Motor neuron (in vitro differentiated cells): ENCODE measurements at regions not wholly inside any gene's neighbourhood (a gene's known extent, or its start where the extent isn't known, plus 50 kb on each side); places are given as distances from the start of the nearest gene placed in this dataset.
"Not testable (repeated sequence)": the region's sequence is repeated elsewhere in the genome, so short reads cannot be mapped to it uniquely, and the experiment has no call there.

Source experiments
- ATAC-seq, 8 experiments: fragments of 200-7000 bp; cut with Tn5 transposase; replicated peaks in 6 of 8; 2 replicates each; pipeline ENCODE4 v1.8.0; 2021; ENCODE audit warnings: mild to moderate bottlenecking in 8 of 8, moderate library complexity in 8 of 8
- H3K27ac ChIP-seq, 2 donors: fragments of 250-450 bp; sonication (Bioruptor Pico); 2 replicates each; pipeline ENCODE4 v1.9.0; 2021; ENCODE audit warnings: antibody characterized with exemption in 2 of 2, mild to moderate bottlenecking in 2 of 2, moderate library complexity in 1 of 2
- H3K4me1 ChIP-seq, 2 donors: fragments of 250-450 bp; sonication (Bioruptor Pico); replicated peaks in 1 of 2; 2 replicates each; pipeline ENCODE4 v1.6.1; 2021; ENCODE audit warnings: antibody characterized with exemption in 2 of 2, mild to moderate bottlenecking in 2 of 2, moderate library complexity in 1 of 2
- H3K4me3 ChIP-seq, 5 donors: fragments of 250-450 bp; sonication (Bioruptor Pico); 2 replicates each; pipeline ENCODE4 v1.9.0; 2021; ENCODE audit warnings: antibody characterized with exemption in 5 of 5, mild to moderate bottlenecking in 5 of 5, moderate library complexity in 4 of 5
- whole genome bisulfite sequencing, 10 experiments: fragments of 450-650 bp; shearing (Covaris generic); methylation state at CpG; one replicate each; pipeline ENCODE4 v1.0.0; 2022; 5-methylcytosine and 5-hydroxymethylcytosine counted together
- in situ Hi-C, 9 experiments: fragments of 400-800 bp; cut with MboI; loops; one replicate each; pipeline ENCODE4 v1.15.0; 2021; ENCODE audit warnings: low sequenced_read_pairs in 9 of 9, low pct_unique_long_range_greater_than_20kb in 2 of 9; ENCODE audit not compliant: unreplicated experiment in 9 of 9

- in situ Hi-C loops, result no loop called here
- no peak overlapping the region for H3K4me3 ChIP-seq
- ATAC-seq, result no peak
- H3K27ac ChIP-seq, result no peak overlapping the region
- 0 to 86% (median 66%) methylated on average over 1 to 3 of the region's 3 CpGs for WGBS, 10 experiments
- H3K4me1 ChIP-seq, result no peaks in the 10 kb centered on the region
These were observed 1256.8 kb upstream of the FLRT2 start for GRCh38 chr14:84273181-84273580.

- no peak overlapping the region for H3K4me3 ChIP-seq
- ATAC-seq, result no peak
- H3K27ac ChIP-seq, result no peak overlapping the region
- in situ Hi-C loops, result no loop called here
- H3K4me1 ChIP-seq, result no peaks in the 10 kb centered on the region
- WGBS, 10 experiments, result 17 to 100% (median 54%) methylated on average over 1 to 2 of the region's 2 CpGs; no CpG with 5 or more reads in 2 of the 10 experiments
These were observed 1247.3 kb upstream of the FLRT2 start for GRCh38 chr14:84282618-84283017.

- Histone ChIP-seq H3K4me1 (no peaks in the 10 kb centered on the region), H3K27ac (no peak overlapping the region), H3K4me3 (no peak overlapping the region)
- in situ Hi-C loops, result no loop called here
- 20 to 88% (median 53%) methylated on average over 1 to 2 of the region's 2 CpGs for WGBS, 10 experiments
- ATAC-seq, result no peak
These were observed 1241.2 kb upstream of the FLRT2 start for GRCh38 chr14:84288781-84289180.

- in situ Hi-C loops, result no loop called here
- 0 to 78% (median 50%) methylated on average over 1 of the region's 1 CpG; no CpG with 5 or more reads in 1 of the 10 experiments for WGBS, 10 experiments
- peak in 1 of 8 experiments; percentile 27 for ATAC-seq
- Histone ChIP-seq H3K27ac (no peak overlapping the region), H3K4me1 (peaks cover 0 to 7% of the 10 kb centered on the region in 2 donors), H3K4me3 (no peak overlapping the region)
These were observed 1231.2 kb upstream of the FLRT2 start for GRCh38 chr14:84298663-84299195.

- no peak overlapping the region for H3K4me3 ChIP-seq
- in situ Hi-C loops, result no loop called here
- ATAC-seq, result no peak
- H3K4me1 ChIP-seq, result peaks cover 0 to 7% of the 10 kb centered on the region in 2 donors
- WGBS, 10 experiments, result 33 to 100% (median 96%) methylated on average over 1 to 4 of the region's 7 CpGs; no CpG with 5 or more reads in 7 of the 10 experiments
- H3K27ac ChIP-seq, result no peak overlapping the region
These were observed 1226.8 kb upstream of the FLRT2 start for GRCh38 chr14:84303140-84303539.

- in situ Hi-C loops, result no loop called here
- no peak for ATAC-seq
- Histone ChIP-seq H3K4me3 (no peak overlapping the region), H3K27ac (no peak overlapping the region), H3K4me1 (no peaks in the 10 kb centered on the region)
- 0 to 100% (median 78%) methylated on average over 1 to 4 of the region's 4 CpGs for WGBS, 10 experiments
These were observed 1217.4 kb upstream of the FLRT2 start for GRCh38 chr14:84312551-84312950.

- in situ Hi-C loops, result no loop called here
- WGBS, 10 experiments, result 13 to 83% (median 58%) methylated on average over 1 to 4 of the region's 4 CpGs
- H3K27ac ChIP-seq, result no peak overlapping the region
- H3K4me3 ChIP-seq, result no peak overlapping the region
- ATAC-seq, result no peak
- no peaks in the 10 kb centered on the region for H3K4me1 ChIP-seq
These were observed 1206.5 kb upstream of the FLRT2 start for GRCh38 chr14:84323450-84323849.

- Histone ChIP-seq H3K4me3 (no peak overlapping the region), H3K4me1 (no peaks in the 10 kb centered on the region), H3K27ac (no peak overlapping the region)
- in situ Hi-C loops, result no loop called here
- WGBS, 10 experiments, result 0 to 100% (median 89%) methylated on average over 1 to 4 of the region's 4 CpGs
- peak in 1 of 8 experiments; percentile 46 for ATAC-seq
These were observed 1206.0 kb upstream of the FLRT2 start for GRCh38 chr14:84323978-84324377.

- Histone ChIP-seq H3K4me3 (no peak overlapping the region), H3K27ac (no peak overlapping the region), H3K4me1 (no peaks in the 10 kb centered on the region)
- in situ Hi-C loops, result no loop called here
- ATAC-seq, result peak in 1 of 8 experiments; percentile 62
These were observed 1193.5 kb upstream of the FLRT2 start for GRCh38 chr14:84336433-84336832.

- Histone ChIP-seq H3K4me1 (no peaks in the 10 kb centered on the region), H3K27ac (no peak overlapping the region), H3K4me3 (no peak overlapping the region)
- ATAC-seq, result peak in 5 of 8 experiments; percentile 47 to 85 (median 71)
- 0 to 100% (median 67%) methylated on average over 1 of the region's 1 CpG; no CpG with 5 or more reads in 3 of the 10 experiments for WGBS, 10 experiments
- in situ Hi-C loops, result no loop called here
These were observed 1189.0 kb upstream of the FLRT2 start for GRCh38 chr14:84340938-84341337.

GRCh38 chr14:84341867-84342266 lies 1188.1 kb upstream of the FLRT2 start:
- WGBS, 10 experiments, result 20 to 100% (median 80%) methylated on average over 1 to 2 of the region's 3 CpGs; no CpG with 5 or more reads in 5 of the 10 experiments
- H3K4me1 ChIP-seq, H3K4me3 ChIP-seq, in situ Hi-C loops, H3K27ac ChIP-seq, ATAC-seq: not testable (repeated sequence)

GRCh38 chr14:84343656-84344055 lies 1186.3 kb upstream of the FLRT2 start:
- Histone ChIP-seq H3K4me1 (no peaks in the 10 kb centered on the region), H3K4me3 (no peak overlapping the region), H3K27ac (no peak overlapping the region)
- ATAC-seq, result no peak
- in situ Hi-C loops, result no loop called here
- WGBS, 10 experiments, result 0 to 100% (median 76%) methylated on average over 1 to 3 of the region's 3 CpGs

GRCh38 chr14:84351646-84352045 lies 1178.3 kb upstream of the FLRT2 start:
- in situ Hi-C loops, result no loop called here
- no peak for ATAC-seq
- H3K4me3 ChIP-seq, result no peak overlapping the region
- no peaks in the 10 kb centered on the region for H3K4me1 ChIP-seq
- H3K27ac ChIP-seq, result no peak overlapping the region

GRCh38 chr14:84361476-84361875 lies 1168.5 kb upstream of the FLRT2 start:
- ATAC-seq, result no peak
- Histone ChIP-seq H3K27ac (no peak overlapping the region), H3K4me1 (no peaks in the 10 kb centered on the region), H3K4me3 (no peak overlapping the region)
- 0 to 86% (median 58%) methylated on average over 1 to 2 of the region's 2 CpGs for WGBS, 10 experiments
- in situ Hi-C loops, result no loop called here
